ENCODE measurements at regions not wholly inside any gene's neighbourhood (a gene's known extent, or its start where the extent isn't known, plus 50 kb on each side); places are given as distances from the start of the nearest gene placed in this dataset.

GRCh38 chr4:34733185-34733941 is 1511.0 kb downstream of the ARAP2 start:
- TF ChIP-seq CTCF (IDR thresholded peaks at IDR 0.05) (no peak), EZH2phosphoT487 (IDR thresholded peaks at IDR 0.05) (no peak)

All from neural progenitor cell (in vitro differentiated cells).